ENCODE measurements at regions not wholly inside any gene's neighbourhood (a gene's known extent, or its start where the extent isn't known, plus 50 kb on each side); places are given as distances from the start of the nearest gene placed in this dataset.

- POLR2A ChIA-PET (ENCODE audit: unreplicated experiment) = no interaction called here
- Histone ChIP-seq H3K27ac (no peak overlapping the region), H3K79me2 (ENCODE audit: low read depth) (no peaks in the 10 kb centered on the region), H2AFZ (no peak overlapping the region), H3F3A (ENCODE audit: insufficient read depth, low read depth) (no peaks in the 10 kb centered on the region), H3K4me3 (no peak overlapping the region), H3K4me1 (replicated peaks; ENCODE audit: insufficient read depth) (no peaks in the 10 kb centered on the region), H3K27me3 (ENCODE audit: insufficient read depth, low read depth) (peaks cover 5% of the 10 kb centered on the region; the same call in 1 of the 2 replicates), H3K9me2 (ENCODE audit: insufficient read depth) (no peaks in the 10 kb centered on the region), H3K36me3 (ENCODE audit: low read depth) (no peaks in the 10 kb centered on the region), H3K9me3 (ENCODE audit: insufficient read depth, low read depth) (no peaks in the 10 kb centered on the region), H4K20me1 (ENCODE audit: insufficient read depth) (no peaks in the 10 kb centered on the region), H3K4me2 (no peak overlapping the region)
- TF ChIP-seq CTCF (conservative IDR thresholded peaks at IDR 0.05) = no peak
- no peak for TF ChIP-seq EZH2 (IDR thresholded peaks at IDR 0.05; ENCODE audit: low read depth)
- BruUV-seq (replicated peaks) = no TSS peak
- no peak for DNase-seq
- CTCF ChIA-PET = no interaction called here
- intact Hi-C loops (cut with micrococcal nuclease; ENCODE audit: unreplicated experiment) = no loop called here
Observed at GRCh38 chr9:3023449-3023848, 179.6 kb upstream of the PUM3 start.

GRCh38 chr9:3018691-3019230 is 174.9 kb upstream of the PUM3 start:
- H3K36me3 ChIP-seq (ENCODE audit: low read depth) = no peaks in the 10 kb centered on the region
- CTCF ChIA-PET = no interaction called here
- H3K27ac ChIP-seq = no peak overlapping the region
- peaks cover 5% of the 10 kb centered on the region; the same call in 1 of the 2 replicates for H3K27me3 ChIP-seq (ENCODE audit: insufficient read depth, low read depth)
- no peak for TF ChIP-seq EZH2 (IDR thresholded peaks at IDR 0.05; ENCODE audit: low read depth)
- no peak for TF ChIP-seq CTCF (conservative IDR thresholded peaks at IDR 0.05)
- H3K4me2 ChIP-seq = no peak overlapping the region
- H3K9me2 ChIP-seq (ENCODE audit: insufficient read depth) = no peaks in the 10 kb centered on the region
- no peaks in the 10 kb centered on the region for H3F3A ChIP-seq (ENCODE audit: insufficient read depth, low read depth)
- H2AFZ ChIP-seq = no peak overlapping the region
- no peaks in the 10 kb centered on the region for H4K20me1 ChIP-seq (ENCODE audit: insufficient read depth)
- POLR2A ChIA-PET (ENCODE audit: unreplicated experiment) = no interaction called here
- no TSS peak for BruUV-seq (replicated peaks)
- H3K79me2 ChIP-seq (ENCODE audit: low read depth) = no peaks in the 10 kb centered on the region
- intact Hi-C loops (cut with micrococcal nuclease; ENCODE audit: unreplicated experiment) = no loop called here
- DNase-seq = no peak
- H3K4me1 ChIP-seq (replicated peaks; ENCODE audit: insufficient read depth) = no peaks in the 10 kb centered on the region
- no peaks in the 10 kb centered on the region for H3K9me3 ChIP-seq (ENCODE audit: insufficient read depth, low read depth)
- no peak overlapping the region for H3K4me3 ChIP-seq

GRCh38 chr9:3018071-3018470 is 174.2 kb upstream of the PUM3 start:
- BruUV-seq (replicated peaks) = no TSS peak
- H3K27me3 ChIP-seq (ENCODE audit: insufficient read depth, low read depth) = peaks cover 5% of the 10 kb centered on the region; the same call in 1 of the 2 replicates
- H3K4me2 ChIP-seq = no peak overlapping the region
- no peak overlapping the region for H3K4me3 ChIP-seq
- no peak for TF ChIP-seq CTCF (conservative IDR thresholded peaks at IDR 0.05)
- no peak for TF ChIP-seq EZH2 (IDR thresholded peaks at IDR 0.05; ENCODE audit: low read depth)
- ChIA-PET POLR2A (ENCODE audit: unreplicated experiment) (no interaction called here), CTCF (no interaction called here)
- no peaks in the 10 kb centered on the region for H3K9me3 ChIP-seq (ENCODE audit: insufficient read depth, low read depth)
- no peaks in the 10 kb centered on the region for H3K79me2 ChIP-seq (ENCODE audit: low read depth)
- no peak overlapping the region for H3K27ac ChIP-seq
- no peaks in the 10 kb centered on the region for H3K36me3 ChIP-seq (ENCODE audit: low read depth)
- H2AFZ ChIP-seq = no peak overlapping the region
- no peaks in the 10 kb centered on the region for H3F3A ChIP-seq (ENCODE audit: insufficient read depth, low read depth)
- no peaks in the 10 kb centered on the region for H3K9me2 ChIP-seq (ENCODE audit: insufficient read depth)
- H3K4me1 ChIP-seq (replicated peaks; ENCODE audit: insufficient read depth) = no peaks in the 10 kb centered on the region
- intact Hi-C loops (cut with micrococcal nuclease; ENCODE audit: unreplicated experiment) = no loop called here
- no peak for DNase-seq
- H4K20me1 ChIP-seq (ENCODE audit: insufficient read depth) = no peaks in the 10 kb centered on the region

Data from PC-9 (cell line).